Activated naive CD4-positive, alpha-beta T cell treated with anti-CD3 and anti-CD28 coated beads for 36 hours (primary cell): ENCODE measurements at regions not wholly inside any gene's neighbourhood (a gene's known extent, or its start where the extent isn't known, plus 50 kb on each side); places are given as distances from the start of the nearest gene placed in this dataset.

Source experiments
- CTCF ChIA-PET: fragments of 350-600 bp; sonication (Branson Sonifier 250); formaldehyde crosslinking; loops from one replicate; lab custom pipeline; 2021; ENCODE audit warnings: antibody characterized with exemption; lab: Charles Lee
- DNase-seq: peaks from one replicate; pipeline ENCODE4 v3.0.0-alpha.2; 2020
- H3K27ac Mint-ChIP-seq: one replicate; pipeline ENCODE4 v1.8.0; 2021; ENCODE audit warnings: mild to moderate bottlenecking, mixed read lengths
- H3K27me3 Mint-ChIP-seq: one replicate; pipeline ENCODE4 v1.8.0; 2021; ENCODE audit warnings: low read depth, mixed read lengths
- H3K36me3 Mint-ChIP-seq: one replicate; pipeline ENCODE4 v1.8.0; 2021; ENCODE audit warnings: low read depth, mixed read lengths
- H3K4me1 Mint-ChIP-seq: one replicate; pipeline ENCODE4 v1.8.0; 2021; ENCODE audit warnings: low read depth, mixed read lengths
- H3K4me3 Mint-ChIP-seq: one replicate; pipeline ENCODE4 v1.8.0; 2021; ENCODE audit warnings: mild to moderate bottlenecking, moderate library complexity, mixed read lengths
- H3K9me3 Mint-ChIP-seq: one replicate; pipeline ENCODE4 v1.8.0; 2021; ENCODE audit warnings: mixed read lengths
- intact Hi-C: fragments of 100-400 bp; cut with micrococcal nuclease; formaldehyde crosslinking; loops from one replicate; pipeline ENCODE4 v1.15.1; 2023

DNA sequence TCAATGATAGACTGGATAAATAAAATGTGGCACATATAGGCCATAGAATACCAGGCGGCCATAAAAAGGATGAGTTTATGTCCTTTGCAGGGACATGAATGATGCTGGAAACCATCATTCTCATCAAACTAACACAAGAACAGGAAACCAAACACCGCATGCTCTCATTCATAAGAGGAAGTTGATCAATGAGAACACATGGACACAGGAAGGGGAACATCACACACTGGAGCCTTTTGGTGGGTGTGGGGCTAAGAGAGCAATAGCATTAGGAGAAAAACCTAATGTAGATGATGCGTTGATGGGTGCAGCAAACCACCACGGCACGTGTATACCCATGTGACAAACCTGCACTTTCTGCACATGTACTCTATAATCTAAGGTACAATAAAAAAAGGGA, 883.4 kb upstream of the PRMT6 start:
- Mint-ChIP-seq H3K9me3 (peaks cover 16% of the 10 kb centered on the region), H3K27me3 (no peaks in the 10 kb centered on the region), H3K4me1 (no peaks in the 10 kb centered on the region), H3K4me3 (no peak overlapping the region), H3K27ac (no peak overlapping the region), H3K36me3 (no peaks in the 10 kb centered on the region)
- CTCF ChIA-PET, result no interaction called here
- no peak for DNase-seq
- intact Hi-C loops, result no loop called here

DNA sequence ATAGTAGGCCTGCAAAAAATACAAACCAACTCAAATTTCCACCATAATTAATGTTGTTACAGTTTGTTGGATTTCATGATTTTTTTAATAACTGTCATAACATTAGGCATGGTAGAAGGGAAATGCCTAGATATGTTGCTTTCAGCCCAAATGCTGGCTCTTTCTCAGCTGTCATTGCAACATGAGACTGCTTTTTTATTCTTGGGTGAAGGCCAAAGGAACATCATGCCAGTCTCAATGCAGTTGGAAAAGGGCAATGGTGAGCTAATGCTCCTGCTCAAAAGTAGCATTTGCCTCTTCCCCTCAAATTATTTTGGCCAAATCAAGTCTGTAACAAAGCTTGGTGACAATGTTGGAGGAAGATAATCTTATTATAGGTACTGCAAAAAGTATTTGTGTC, 877.7 kb upstream of the PRMT6 start:
- DNase-seq, result no peak
- intact Hi-C loops, result no loop called here
- peaks cover 10% of the 10 kb centered on the region for H3K9me3 Mint-ChIP-seq
- H3K4me3 Mint-ChIP-seq, result no peak overlapping the region
- CTCF ChIA-PET, result no interaction called here
- H3K4me1 Mint-ChIP-seq, result no peaks in the 10 kb centered on the region
- no peak overlapping the region for H3K27ac Mint-ChIP-seq
- no peaks in the 10 kb centered on the region for H3K36me3 Mint-ChIP-seq
- H3K27me3 Mint-ChIP-seq, result no peaks in the 10 kb centered on the region

DNA sequence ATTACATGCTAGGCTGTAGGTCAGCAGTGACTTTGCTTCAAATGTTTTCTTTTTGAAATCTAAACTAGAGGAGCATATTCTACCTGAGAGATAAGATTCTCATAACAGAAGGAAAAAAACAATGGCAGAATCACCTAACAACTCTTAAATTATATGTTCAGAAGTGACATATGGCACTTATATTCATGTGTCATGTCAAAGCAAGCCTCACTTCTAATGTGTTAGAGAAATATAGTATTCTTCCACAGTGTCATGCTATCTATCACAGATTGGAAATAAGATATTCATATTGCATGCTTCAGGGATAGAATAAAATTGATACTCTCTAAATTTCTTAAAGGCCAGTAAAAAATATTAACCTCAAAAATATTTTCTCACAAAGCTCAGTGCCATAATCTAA, 874.6 kb upstream of the PRMT6 start:
- intact Hi-C loops, result no loop called here
- Mint-ChIP-seq H3K9me3 (peaks cover 16% of the 10 kb centered on the region), H3K4me1 (no peaks in the 10 kb centered on the region), H3K27ac (no peak overlapping the region), H3K36me3 (no peaks in the 10 kb centered on the region), H3K27me3 (no peaks in the 10 kb centered on the region), H3K4me3 (no peak overlapping the region)
- CTCF ChIA-PET, result no interaction called here
- no peak for DNase-seq

DNA sequence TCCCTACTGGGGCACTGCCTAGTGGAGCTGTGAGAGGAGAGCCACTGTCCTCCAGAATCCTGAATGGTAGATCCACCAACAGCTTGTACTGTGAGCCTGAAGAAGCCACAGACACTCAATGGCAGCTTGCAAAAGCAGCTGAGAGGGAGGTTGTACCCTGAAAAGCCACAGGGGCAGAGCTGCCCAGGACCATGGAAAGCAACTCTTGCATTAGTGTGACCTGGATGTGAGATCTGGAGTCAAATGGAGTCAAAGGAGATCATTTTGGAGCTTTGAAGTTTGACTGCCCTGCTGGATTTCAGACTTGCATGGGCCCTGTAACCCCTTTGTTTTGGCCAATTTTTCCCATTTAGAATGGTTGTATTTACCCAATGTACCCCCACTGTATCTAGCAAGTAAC, 871.4 kb upstream of the PRMT6 start:
- Mint-ChIP-seq H3K36me3 (no peaks in the 10 kb centered on the region), H3K4me3 (no peak overlapping the region), H3K27ac (no peak overlapping the region), H3K4me1 (no peaks in the 10 kb centered on the region), H3K9me3 (peaks cover 20% of the 10 kb centered on the region), H3K27me3 (no peaks in the 10 kb centered on the region)
- DNase-seq, result no peak
- intact Hi-C loops, result no loop called here
- CTCF ChIA-PET, result no interaction called here

DNA sequence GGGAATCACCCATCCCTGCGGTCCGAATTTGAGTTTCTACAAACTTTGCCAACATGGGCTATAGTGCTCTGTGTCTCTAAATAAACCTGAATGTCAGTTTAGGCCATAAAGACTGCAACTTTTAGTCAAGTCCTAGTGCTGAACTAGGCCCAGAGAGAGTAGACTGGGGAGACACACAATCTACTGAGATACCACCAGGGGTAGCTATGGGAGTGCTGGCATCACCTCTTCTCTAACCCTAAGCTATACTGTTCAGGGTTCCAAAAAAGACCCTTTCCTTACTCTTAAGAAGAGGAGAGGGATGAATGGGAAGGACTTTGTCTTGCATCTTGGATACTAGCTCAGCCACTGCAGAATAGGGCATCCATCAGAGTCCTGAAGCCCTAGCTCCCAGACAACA, 866.7 kb upstream of the PRMT6 start:
- CTCF ChIA-PET, result no interaction called here
- peaks cover 28% of the 10 kb centered on the region for H3K9me3 Mint-ChIP-seq
- H3K27me3 Mint-ChIP-seq, result no peaks in the 10 kb centered on the region
- intact Hi-C loops, result no loop called here
- no peaks in the 10 kb centered on the region for H3K4me1 Mint-ChIP-seq
- H3K36me3 Mint-ChIP-seq, result peaks cover 2% of the 10 kb centered on the region
- DNase-seq, result no peak
- H3K4me3 Mint-ChIP-seq, result no peak overlapping the region
- no peak overlapping the region for H3K27ac Mint-ChIP-seq

DNA sequence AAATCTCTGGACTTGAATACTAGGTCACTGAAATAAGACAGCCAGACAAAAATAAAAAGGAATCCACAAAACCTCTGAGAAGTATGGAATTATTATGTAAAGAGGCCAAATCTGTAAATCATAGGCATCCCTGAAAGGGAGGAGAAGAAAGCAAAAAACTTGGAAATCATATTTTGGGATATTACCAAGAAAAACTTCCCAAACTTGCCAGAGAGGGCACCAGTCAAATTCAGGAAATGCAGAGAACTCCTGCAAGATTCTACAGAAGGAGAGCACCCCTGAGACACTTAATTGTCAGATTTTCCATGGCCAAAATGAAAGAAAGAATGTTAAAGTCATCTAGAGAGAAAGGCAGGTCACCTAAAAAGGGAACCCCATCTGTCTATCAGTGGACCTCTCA, 862.3 kb upstream of the PRMT6 start:
- Mint-ChIP-seq H3K36me3 (peaks cover 2% of the 10 kb centered on the region), H3K27me3 (no peaks in the 10 kb centered on the region), H3K4me3 (no peak overlapping the region), H3K27ac (no peak overlapping the region), H3K9me3 (peaks cover 32% of the 10 kb centered on the region), H3K4me1 (no peaks in the 10 kb centered on the region)
- intact Hi-C loops, result no loop called here
- CTCF ChIA-PET, result no interaction called here
- no peak for DNase-seq

DNA sequence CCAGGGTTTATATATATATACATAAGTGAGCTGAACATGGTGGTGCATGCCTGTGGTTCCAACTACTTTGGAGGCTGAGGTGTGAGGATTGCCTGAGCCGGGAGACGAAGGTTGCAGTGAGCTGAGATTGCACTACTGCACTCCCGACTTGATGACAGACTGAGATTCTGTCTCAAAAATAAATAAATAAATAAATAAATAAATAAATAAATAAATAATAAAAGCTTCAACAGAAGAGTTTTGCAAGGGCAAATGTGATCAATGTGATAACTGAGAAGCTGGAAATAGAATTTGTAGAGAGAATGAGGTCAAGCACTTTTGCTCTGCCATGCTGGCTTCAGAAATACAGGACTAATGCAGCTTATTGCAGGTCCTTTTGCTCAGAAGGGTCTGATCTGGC, 855.8 kb upstream of the PRMT6 start:
- intact Hi-C loops, result no loop called here

DNA sequence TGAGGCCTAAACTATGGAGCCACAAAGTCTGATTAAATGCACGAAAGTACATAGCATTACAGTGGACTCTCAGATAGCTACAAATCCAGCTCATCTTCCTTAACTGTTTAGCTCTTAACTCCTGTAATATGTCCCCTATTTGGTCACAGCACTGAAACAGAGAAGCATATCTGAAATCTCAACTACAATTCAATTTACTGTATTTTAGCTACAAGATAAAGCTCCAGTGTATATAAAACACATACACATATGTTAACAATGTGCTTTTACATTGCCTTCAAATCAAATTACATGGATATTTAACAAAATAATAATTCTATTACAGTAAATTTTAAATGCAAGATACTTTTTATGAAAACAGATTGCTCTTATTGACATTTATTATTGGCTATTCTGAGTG, 849.3 kb upstream of the PRMT6 start:
- DNase-seq, result no peak
- no peak overlapping the region for H3K27ac Mint-ChIP-seq
- no peaks in the 10 kb centered on the region for H3K36me3 Mint-ChIP-seq
- no peak overlapping the region for H3K4me3 Mint-ChIP-seq
- no peaks in the 10 kb centered on the region for H3K4me1 Mint-ChIP-seq
- CTCF ChIA-PET, result no interaction called here
- intact Hi-C loops, result no loop called here
- peaks cover 3% of the 10 kb centered on the region for H3K9me3 Mint-ChIP-seq
- no peaks in the 10 kb centered on the region for H3K27me3 Mint-ChIP-seq

More for the DNA sequence above, 855.8 kb upstream of the PRMT6 start:
- H3K4me1 Mint-ChIP-seq, result no peaks in the 10 kb centered on the region
- peaks cover 7% of the 10 kb centered on the region for H3K9me3 Mint-ChIP-seq
- no peaks in the 10 kb centered on the region for H3K27me3 Mint-ChIP-seq
- CTCF ChIA-PET, result no interaction called here
- no peak overlapping the region for H3K4me3 Mint-ChIP-seq
- no peak overlapping the region for H3K27ac Mint-ChIP-seq
- no peaks in the 10 kb centered on the region for H3K36me3 Mint-ChIP-seq
- no peak for DNase-seq

DNA sequence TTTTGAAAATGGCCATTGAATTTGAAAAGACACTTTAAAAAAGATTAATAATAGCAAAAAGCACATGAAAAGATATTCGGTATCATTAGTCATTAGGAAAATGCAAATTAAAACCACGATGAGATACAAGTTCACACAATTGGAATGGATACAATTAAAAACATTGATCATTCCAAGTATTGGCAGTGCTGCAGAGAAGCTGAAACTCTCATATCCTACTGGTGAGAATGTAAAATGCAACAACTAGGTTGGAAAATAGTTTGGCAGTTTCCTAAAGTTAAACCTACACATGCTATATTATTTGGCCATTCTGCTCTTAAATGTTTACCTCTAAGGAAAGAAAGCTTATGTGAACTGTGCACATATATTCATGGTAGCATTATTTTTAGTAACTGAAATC, 838.7 kb upstream of the PRMT6 start:
- H3K27me3 Mint-ChIP-seq, result no peaks in the 10 kb centered on the region
- no peak overlapping the region for H3K27ac Mint-ChIP-seq
- DNase-seq, result no peak
- no peak overlapping the region for H3K4me3 Mint-ChIP-seq
- H3K36me3 Mint-ChIP-seq, result no peaks in the 10 kb centered on the region
- H3K9me3 Mint-ChIP-seq, result peaks cover 3% of the 10 kb centered on the region
- intact Hi-C loops, result no loop called here
- H3K4me1 Mint-ChIP-seq, result no peaks in the 10 kb centered on the region
- CTCF ChIA-PET, result no interaction called here

DNA sequence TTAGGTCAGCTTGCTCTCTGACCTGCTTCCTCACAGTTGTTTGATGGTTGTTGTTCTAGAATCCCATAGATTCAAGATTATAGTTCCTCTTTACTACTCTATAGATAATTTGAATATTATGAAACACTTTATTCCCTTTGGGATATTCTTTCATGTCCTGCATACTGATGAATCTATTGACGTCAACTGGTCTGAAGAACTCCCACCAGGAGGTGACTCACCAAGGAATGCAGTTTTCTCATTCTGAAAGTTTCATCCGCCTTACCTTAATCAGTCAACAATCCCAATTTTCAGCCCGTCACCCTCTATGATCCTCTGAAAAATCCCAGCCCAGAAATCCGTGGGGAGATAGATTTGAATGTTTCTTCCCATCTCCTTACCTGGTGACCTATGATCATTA, 834.1 kb upstream of the PRMT6 start:
- Mint-ChIP-seq H3K4me3 (no peak overlapping the region), H3K36me3 (no peaks in the 10 kb centered on the region), H3K4me1 (no peaks in the 10 kb centered on the region), H3K27me3 (no peaks in the 10 kb centered on the region), H3K27ac (no peak overlapping the region), H3K9me3 (peaks cover 3% of the 10 kb centered on the region)
- DNase-seq, result no peak
- CTCF ChIA-PET, result interaction anchor here (0.6 kb wide), 2 partner anchors 24 to 34 kb away, joined by 3 read pairs; no protein-coding TSS in a partner anchor
- intact Hi-C loops, result no loop called here

DNA sequence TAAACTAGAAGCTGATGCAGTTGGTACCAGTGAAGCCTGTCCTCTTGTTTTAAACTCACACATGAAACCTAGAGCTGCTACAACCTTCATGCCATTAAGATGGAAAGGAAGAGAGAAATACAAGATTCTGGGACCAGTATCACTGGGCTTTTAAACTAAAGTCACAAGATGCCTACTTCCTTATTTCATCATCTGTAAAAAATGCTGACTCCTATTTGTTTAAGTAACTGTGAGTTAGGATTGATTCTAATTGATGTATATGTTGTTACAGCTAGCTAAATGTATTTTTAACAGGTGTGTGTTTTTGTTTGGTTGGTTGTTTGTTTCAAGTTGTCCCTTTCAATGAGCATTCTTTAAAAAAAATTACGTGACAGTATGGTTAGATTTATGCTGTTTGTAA, 833.3 kb upstream of the PRMT6 start:
- DNase-seq, result no peak
- peaks cover 3% of the 10 kb centered on the region for H3K9me3 Mint-ChIP-seq
- CTCF ChIA-PET, result no interaction called here
- H3K27ac Mint-ChIP-seq, result no peak overlapping the region
- no peaks in the 10 kb centered on the region for H3K4me1 Mint-ChIP-seq
- no peaks in the 10 kb centered on the region for H3K36me3 Mint-ChIP-seq
- intact Hi-C loops, result no loop called here
- no peak overlapping the region for H3K4me3 Mint-ChIP-seq
- H3K27me3 Mint-ChIP-seq, result no peaks in the 10 kb centered on the region

DNA sequence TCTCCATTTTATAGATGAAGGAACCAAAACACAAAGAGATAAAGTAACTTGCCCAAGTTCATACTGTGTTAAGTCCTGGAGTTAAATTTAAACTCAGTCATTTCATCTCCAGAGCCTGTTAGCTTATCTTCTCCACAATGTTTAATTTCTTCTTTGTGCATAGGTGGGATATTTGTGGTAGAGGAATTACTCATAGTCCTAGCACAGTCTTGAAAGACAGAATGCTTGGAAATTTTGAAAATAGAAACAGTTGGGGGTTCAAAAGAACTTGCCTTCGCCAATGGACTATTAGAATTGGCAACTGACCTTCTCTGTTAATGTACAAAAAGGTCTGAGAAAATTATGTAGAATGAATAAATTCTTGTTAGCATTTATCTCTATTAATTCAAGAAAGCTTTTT, 832.0 kb upstream of the PRMT6 start:
- DNase-seq, result no peak
- intact Hi-C loops, result no loop called here
- CTCF ChIA-PET, result no interaction called here
- Mint-ChIP-seq H3K4me3 (no peak overlapping the region), H3K27ac (no peak overlapping the region), H3K4me1 (no peaks in the 10 kb centered on the region), H3K27me3 (no peaks in the 10 kb centered on the region), H3K36me3 (no peaks in the 10 kb centered on the region), H3K9me3 (peaks cover 3% of the 10 kb centered on the region)

DNA sequence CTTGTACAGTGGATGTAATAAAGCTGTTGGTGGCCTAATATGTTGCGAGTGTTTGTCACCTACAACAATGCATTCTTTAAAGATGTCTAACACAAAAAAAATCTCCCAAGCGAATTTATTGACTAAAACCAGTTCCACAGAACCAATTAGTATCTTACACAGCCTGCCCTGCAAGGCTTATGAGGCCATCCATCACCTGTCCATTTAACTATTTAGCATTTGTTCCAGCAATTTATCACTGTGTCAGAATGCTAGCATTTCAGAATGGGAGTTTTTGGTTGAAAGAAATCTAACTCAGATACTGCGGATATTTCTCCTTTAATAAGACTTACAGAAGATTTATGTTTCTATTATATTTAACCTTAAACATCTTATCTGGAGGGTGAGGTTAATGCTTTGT, 831.1 kb upstream of the PRMT6 start:
- no peak for DNase-seq
- Mint-ChIP-seq H3K4me3 (no peak overlapping the region), H3K27ac (no peak overlapping the region), H3K9me3 (peaks cover 3% of the 10 kb centered on the region), H3K36me3 (no peaks in the 10 kb centered on the region), H3K27me3 (no peaks in the 10 kb centered on the region), H3K4me1 (no peaks in the 10 kb centered on the region)
- CTCF ChIA-PET, result no interaction called here
- intact Hi-C loops, result no loop called here

DNA sequence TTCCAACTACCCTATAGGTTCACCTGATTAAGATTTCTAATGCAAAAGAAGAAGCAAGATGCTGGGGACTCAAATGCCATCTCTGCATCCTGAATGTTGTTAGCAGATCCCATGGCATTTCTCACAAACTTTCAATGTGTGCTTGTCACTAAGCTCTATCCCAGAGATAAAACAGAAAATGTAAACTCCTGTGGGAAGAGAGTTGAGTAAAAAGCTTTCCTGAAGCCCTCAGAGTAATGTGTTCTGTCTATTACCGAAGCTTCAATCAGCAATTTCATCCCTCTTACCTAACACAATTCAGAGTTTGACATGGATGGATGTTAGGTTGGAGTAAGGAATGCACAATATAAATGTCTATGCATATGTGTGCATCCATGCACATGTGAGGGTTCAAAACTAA, 829.9 kb upstream of the PRMT6 start:
- CTCF ChIA-PET, result no interaction called here
- Mint-ChIP-seq H3K4me3 (no peak overlapping the region), H3K27ac (no peak overlapping the region), H3K36me3 (no peaks in the 10 kb centered on the region), H3K4me1 (no peaks in the 10 kb centered on the region), H3K9me3 (peaks cover 3% of the 10 kb centered on the region), H3K27me3 (no peaks in the 10 kb centered on the region)
- intact Hi-C loops, result no loop called here
- DNase-seq, result no peak
